Endodermal cell (in vitro differentiated cells): ENCODE measurements at regions not wholly inside any gene's neighbourhood (a gene's known extent, or its start where the extent isn't known, plus 50 kb on each side); places are given as distances from the start of the nearest gene placed in this dataset.

ENCODE experiments used
- DNase-seq: peaks from one replicate; pipeline ENCODE4 v3.0.0-alpha.2; 2017
- H3K27ac ChIP-seq: 2 replicates; pipeline ENCODE4 v1.5.1; 2013; ENCODE audit warnings: mild to moderate bottlenecking, low read depth, low read length, moderate library complexity
- H3K27me3 ChIP-seq: 2 replicates; pipeline ENCODE4 v1.6.1; 2013; ENCODE audit warnings: mild to moderate bottlenecking, low read length, moderate library complexity; ENCODE audit not compliant: insufficient read depth, control insufficient read depth, poor library complexity, severe bottlenecking
- H3K36me3 ChIP-seq: 2 replicates; pipeline ENCODE4 v1.7.0; 2013; ENCODE audit warnings: mild to moderate bottlenecking, low read length, moderate library complexity; ENCODE audit not compliant: control insufficient read depth, insufficient read depth
- H3K4me1 ChIP-seq: one replicate; pipeline ENCODE4 v1.7.0; 2013; ENCODE audit warnings: low read length; ENCODE audit not compliant: control insufficient read depth, insufficient read depth
- H3K4me3 ChIP-seq: 2 replicates; pipeline ENCODE4 v1.5.1; 2013; ENCODE audit warnings: mild to moderate bottlenecking, low read length, moderate library complexity
- H3K9ac ChIP-seq: 2 replicates; pipeline ENCODE4 v1.6.1; 2013; ENCODE audit warnings: mild to moderate bottlenecking, low read length, moderate library complexity; ENCODE audit not compliant: poor library complexity, severe bottlenecking; ENCODE audit errors: extremely low read depth
- H3K9me3 ChIP-seq: 2 replicates; pipeline ENCODE4 v1.6.1; 2013; ENCODE audit warnings: mild to moderate bottlenecking, low read length, moderate library complexity; ENCODE audit not compliant: control insufficient read depth
- H3K27ac Mint-ChIP-seq: 2 replicates; pipeline ENCODE4 v1.8.0; 2020; ENCODE audit warnings: mixed read lengths
- H3K27me3 Mint-ChIP-seq: 2 replicates; pipeline ENCODE4 v1.8.0; 2021; ENCODE audit warnings: mild to moderate bottlenecking, mixed read lengths; ENCODE audit not compliant: insufficient read depth
- H3K36me3 Mint-ChIP-seq: 2 replicates; pipeline ENCODE4 v1.8.0; 2020; ENCODE audit warnings: low read depth, mixed read lengths
- H3K4me1 Mint-ChIP-seq: 2 replicates; pipeline ENCODE4 v1.8.0; 2020; ENCODE audit warnings: mixed read lengths
- H3K4me3 Mint-ChIP-seq: 2 replicates; pipeline ENCODE4 v1.8.0; 2020; ENCODE audit warnings: mild to moderate bottlenecking, moderate library complexity, mixed read lengths
- H3K9me3 Mint-ChIP-seq: 2 replicates; pipeline ENCODE4 v1.8.0; 2020; ENCODE audit warnings: mild to moderate bottlenecking, mixed read lengths
- CTCF ChIP-seq: fragments of 200-600 bp; sonication (generic); conservative IDR thresholded peaks from 2 replicates; pipeline ENCODE4 v1.5.0; 2021; ENCODE audit warnings: antibody characterized with exemption, mild to moderate bottlenecking
- WGBS, 2 experiments: methylation state at CpG; one replicate each; pipeline versions ENCODE4 v1.1.5 to v1.1.7; 2013; ENCODE audit warnings: missing lambda C conversion rate in 2 of 2, mixed read lengths in 1 of 2; ENCODE audit not compliant: insufficient coverage in 1 of 2, insufficient read length in 1 of 2; 5-methylcytosine and 5-hydroxymethylcytosine counted together

DNA sequence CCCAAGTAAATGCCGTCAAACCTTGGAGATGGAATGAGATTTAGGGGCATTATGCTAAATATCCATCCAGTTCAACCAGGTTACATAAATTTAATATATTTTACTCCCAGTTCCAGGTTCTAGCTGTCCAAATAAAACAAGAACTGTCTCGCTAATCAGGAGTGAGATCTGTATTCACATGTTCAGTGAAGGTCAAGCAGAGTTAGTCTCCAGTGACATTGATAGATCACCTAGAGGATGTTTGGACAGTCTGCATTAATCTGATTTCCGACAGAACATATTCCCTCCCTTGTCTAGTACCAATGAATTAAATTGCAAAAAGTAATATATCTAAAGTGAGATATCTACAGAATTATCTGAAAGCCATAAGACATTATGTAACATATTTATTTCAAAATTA is 979.4 kb upstream of the CNTNAP5 start:
- Mint-ChIP-seq H3K27ac (no peak overlapping the region), H3K36me3 (no peaks in the 10 kb centered on the region), H3K4me1 (peaks cover 6% of the 10 kb centered on the region), H3K27me3 (no peaks in the 10 kb centered on the region), H3K4me3 (no peak overlapping the region), H3K9me3 (no peaks in the 10 kb centered on the region)
- H3K27ac ChIP-seq = no peak overlapping the region
- H3K27me3 ChIP-seq = no peaks in the 10 kb centered on the region
- no peaks in the 10 kb centered on the region for H3K9me3 ChIP-seq
- DNase-seq = no peak
- H3K36me3 ChIP-seq = no peaks in the 10 kb centered on the region
- WGBS, 2 experiments = 93% methylated on average over 2 of the region's 3 CpGs; no CpG with 5 or more reads in 1 of the 2 experiments
- no peak for TF ChIP-seq CTCF
- no peak overlapping the region for H3K4me3 ChIP-seq
- no peak overlapping the region for H3K9ac ChIP-seq
- H3K4me1 ChIP-seq = no peaks in the 10 kb centered on the region

DNA sequence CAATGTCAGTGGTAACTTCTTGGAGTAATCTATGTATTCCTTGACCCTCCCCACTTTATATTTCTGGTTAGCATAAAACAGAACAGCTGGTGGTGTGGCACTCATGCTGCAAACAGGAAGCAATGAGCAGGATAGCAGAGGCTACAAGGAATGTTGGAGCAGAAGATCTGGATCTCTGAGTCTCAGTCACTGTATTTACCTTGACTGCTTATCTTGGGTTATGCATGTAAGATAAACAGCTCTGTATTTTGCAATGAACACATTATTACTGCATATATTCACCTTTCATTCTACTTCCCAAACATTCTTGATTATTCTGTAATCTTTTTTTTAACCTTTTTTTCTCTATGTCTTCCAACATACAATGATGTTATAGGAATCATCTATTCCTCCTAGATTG is 977.9 kb upstream of the CNTNAP5 start:
- DNase-seq = no peak
- H3K9me3 ChIP-seq = no peaks in the 10 kb centered on the region
- no peaks in the 10 kb centered on the region for H3K4me1 ChIP-seq
- Mint-ChIP-seq H3K27me3 (no peaks in the 10 kb centered on the region), H3K4me3 (no peak overlapping the region), H3K4me1 (peaks cover 9% of the 10 kb centered on the region), H3K36me3 (no peaks in the 10 kb centered on the region), H3K27ac (no peak overlapping the region), H3K9me3 (no peaks in the 10 kb centered on the region)
- no peaks in the 10 kb centered on the region for H3K36me3 ChIP-seq
- no peaks in the 10 kb centered on the region for H3K27me3 ChIP-seq
- H3K9ac ChIP-seq = no peak overlapping the region
- no peak for TF ChIP-seq CTCF
- H3K27ac ChIP-seq = no peak overlapping the region
- no peak overlapping the region for H3K4me3 ChIP-seq

DNA sequence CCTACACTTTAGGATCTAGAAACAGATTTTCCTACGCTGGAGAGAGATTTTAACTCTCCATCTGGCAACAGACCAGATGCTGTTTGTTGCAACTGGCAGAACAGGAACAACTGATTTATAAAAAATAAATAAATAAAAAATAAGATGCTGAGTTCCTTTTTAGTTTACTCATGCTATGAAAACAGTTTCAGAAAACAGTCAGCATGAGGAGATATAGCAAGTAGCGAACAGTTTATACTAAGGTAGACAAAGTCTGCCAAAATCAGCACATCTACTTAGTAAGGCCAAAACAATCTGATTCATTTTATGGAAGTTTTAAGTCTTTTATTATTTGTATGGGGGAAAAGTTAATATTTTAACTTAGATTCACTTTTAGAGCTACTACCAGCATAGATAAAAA is 974.0 kb upstream of the CNTNAP5 start:
- Mint-ChIP-seq H3K27me3 (no peaks in the 10 kb centered on the region), H3K9me3 (no peaks in the 10 kb centered on the region), H3K27ac (no peak overlapping the region), H3K36me3 (no peaks in the 10 kb centered on the region), H3K4me3 (no peak overlapping the region), H3K4me1 (peaks cover 9% of the 10 kb centered on the region)
- WGBS, 2 experiments = 91 to 100% methylated on average over 1 to 2 of the region's 2 CpGs
- no peak for DNase-seq
- Histone ChIP-seq H3K9ac (no peak overlapping the region), H3K4me1 (no peaks in the 10 kb centered on the region), H3K27ac (no peak overlapping the region), H3K27me3 (no peaks in the 10 kb centered on the region), H3K4me3 (no peak overlapping the region), H3K9me3 (no peaks in the 10 kb centered on the region), H3K36me3 (no peaks in the 10 kb centered on the region)
- TF ChIP-seq CTCF = no peak
